Caki2 (cell line): ENCODE measurements at regions not wholly inside any gene's neighbourhood (a gene's known extent, or its start where the extent isn't known, plus 50 kb on each side); places are given as distances from the start of the nearest gene placed in this dataset.
"Not testable (repeated sequence)": the region's sequence is repeated elsewhere in the genome, so short reads cannot be mapped to it uniquely, and the experiment has no call there.

Experiments
- DNase-seq: peaks from one replicate; pipeline ENCODE4 v3.0.0-alpha.2; 2015; ENCODE audit warnings: low read depth
- in situ Hi-C: cut with HindIII; loops from 2 replicates; pipeline ENCODE4 v1.10.0; 2016; ENCODE audit warnings: low sequenced_read_pairs, low pct_unique_long_range_greater_than_20kb, mixed read lengths

DNA sequence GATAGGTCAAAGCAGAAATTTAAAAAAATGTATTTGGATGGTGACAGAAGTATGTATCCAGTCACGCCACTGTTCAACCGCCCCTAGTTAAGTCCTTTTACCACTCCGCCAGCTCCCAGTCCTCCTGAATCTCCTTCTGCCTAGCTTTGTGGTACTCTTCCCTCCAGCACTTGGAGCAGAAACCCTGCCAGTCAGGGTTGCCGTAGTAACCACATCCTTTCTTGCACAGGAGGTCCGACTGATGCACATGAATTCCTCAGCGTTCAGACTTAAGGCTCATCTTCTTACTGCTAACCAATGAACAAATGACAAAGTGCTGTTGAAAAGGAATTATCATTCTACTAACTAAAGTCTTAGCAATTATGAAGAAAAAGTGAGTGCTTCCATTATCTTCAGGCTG lies 175.3 kb upstream of the KCTD7 start:
- DNase-seq, result no peak
- in situ Hi-C loops, result no loop called here

- no peak for DNase-seq
- in situ Hi-C loops, result no loop called here
Observed at GRCh38 chr7:66454600-66455225, 174.0 kb upstream of the KCTD7 start.

- in situ Hi-C loops, DNase-seq: not testable (repeated sequence)
Observed at GRCh38 chr7:66455432-66455831, 173.2 kb upstream of the KCTD7 start.

DNA sequence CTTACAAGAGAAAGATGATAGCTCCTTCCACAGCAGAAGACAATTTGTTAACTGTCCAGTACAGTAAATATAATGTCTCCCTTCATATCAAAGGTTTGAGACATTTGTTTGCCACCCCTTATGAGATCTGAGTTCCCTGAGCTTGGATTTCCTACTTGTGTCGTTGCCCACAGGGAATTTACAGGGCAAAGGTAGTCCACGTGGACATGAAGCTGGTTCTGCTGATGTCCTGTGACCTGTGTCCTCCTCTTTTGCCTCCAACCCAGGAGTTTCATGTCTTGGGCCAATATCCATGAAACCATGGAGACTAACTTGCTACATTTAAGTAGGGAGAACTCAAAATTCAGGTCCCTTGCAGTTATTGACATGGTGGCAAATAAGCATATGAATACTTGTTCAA lies 172.2 kb upstream of the KCTD7 start:
- DNase-seq, in situ Hi-C loops: not testable (repeated sequence)

DNA sequence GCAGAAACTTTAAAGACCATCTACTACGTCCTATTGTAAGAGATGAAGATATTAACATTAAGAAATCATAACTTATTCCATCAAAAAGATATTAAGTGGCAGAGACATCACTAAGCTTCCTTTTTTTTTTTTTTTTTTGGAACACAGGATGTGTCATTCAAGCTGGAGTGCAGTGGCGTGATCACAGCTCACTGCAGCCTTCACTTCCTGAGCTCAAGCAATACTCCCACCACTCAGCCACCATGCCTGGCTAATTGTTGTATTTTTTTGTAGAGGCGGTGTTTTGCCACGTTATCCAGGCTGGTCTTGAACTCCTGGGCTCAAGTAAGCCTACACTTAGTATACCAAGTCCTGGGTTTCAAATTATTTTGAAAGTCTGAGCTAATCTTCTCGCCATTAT lies 169.7 kb upstream of the KCTD7 start:
- in situ Hi-C loops, DNase-seq: not testable (repeated sequence)

DNA sequence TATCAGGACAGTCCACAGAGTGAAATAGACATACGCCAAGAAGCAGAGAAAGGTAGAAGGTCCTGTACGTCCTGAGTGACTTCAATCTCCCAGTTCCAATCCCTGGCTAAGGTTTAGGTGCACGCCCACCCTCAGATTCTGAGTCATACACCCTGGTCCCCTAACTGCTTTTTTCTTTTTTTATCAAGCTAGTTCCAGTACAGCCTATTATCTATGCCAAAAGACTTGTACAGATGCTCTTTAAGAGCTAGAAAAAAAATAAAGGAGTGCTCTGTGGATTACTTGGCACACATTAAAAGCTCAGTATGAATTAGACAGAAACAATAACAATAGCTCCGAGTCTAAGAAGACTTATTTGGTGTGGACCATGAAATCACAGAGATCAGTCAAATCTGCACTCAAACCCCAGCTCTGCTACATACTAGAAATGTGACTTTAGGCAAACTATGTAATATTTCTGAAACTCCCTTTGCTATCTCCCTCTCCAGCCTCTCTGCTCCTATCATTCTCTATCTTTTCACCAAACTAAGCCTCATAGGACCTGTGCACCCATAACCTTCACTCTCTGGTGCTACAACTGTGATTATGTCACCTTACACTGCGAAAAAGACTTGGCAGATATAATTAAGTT lies 168.8 kb upstream of the KCTD7 start:
- DNase-seq, in situ Hi-C loops: not testable (repeated sequence)

GRCh38 chr7:66460921-66461361 lies 167.7 kb upstream of the KCTD7 start:
- DNase-seq, result no peak
- in situ Hi-C loops, result no loop called here

DNA sequence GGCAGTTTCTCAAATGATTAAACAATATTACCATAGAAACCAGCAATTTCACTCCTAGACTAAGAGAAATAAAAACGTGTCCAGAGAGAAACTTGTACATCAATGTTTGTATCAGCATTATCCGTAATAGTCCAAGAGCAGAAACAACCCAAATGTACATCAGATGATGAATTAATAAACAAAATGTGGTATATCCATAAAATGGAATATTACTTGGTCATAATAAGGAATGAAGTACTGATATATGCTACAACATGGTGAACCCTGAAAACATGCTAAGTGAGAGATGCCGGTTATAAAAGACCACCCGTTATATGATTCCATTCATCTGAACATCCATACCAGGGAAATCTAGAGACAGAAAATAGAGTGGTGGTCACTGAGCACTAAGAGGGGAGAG lies 167.3 kb upstream of the KCTD7 start:
- DNase-seq, in situ Hi-C loops: not testable (repeated sequence)

GRCh38 chr7:66462831-66463230 lies 165.8 kb upstream of the KCTD7 start:
- in situ Hi-C loops, DNase-seq: not testable (repeated sequence)

DNA sequence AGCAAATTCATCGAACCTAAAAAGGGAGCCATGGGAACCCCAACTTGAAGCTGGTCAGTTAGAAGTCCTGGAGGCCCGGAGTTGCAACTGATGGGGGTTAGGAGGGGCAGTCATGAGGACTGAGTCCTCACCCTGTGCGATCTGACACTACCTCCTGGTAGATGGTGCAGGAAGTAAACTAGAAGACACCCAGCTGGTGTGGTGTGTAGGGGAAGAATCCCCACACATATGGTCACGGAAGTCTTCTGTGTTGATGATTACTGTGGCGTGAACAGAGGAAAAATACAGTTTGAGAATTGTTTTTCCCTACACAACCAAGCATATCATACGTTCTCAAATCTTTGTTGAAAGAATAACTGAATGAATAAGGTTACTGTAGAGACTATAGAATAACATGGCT lies 164.6 kb upstream of the KCTD7 start:
- in situ Hi-C loops, result no loop called here
- DNase-seq, result no peak

- in situ Hi-C loops, result no loop called here
- DNase-seq, result no peak
Observed at GRCh38 chr7:66466081-66466600, 162.5 kb upstream of the KCTD7 start.

DNA sequence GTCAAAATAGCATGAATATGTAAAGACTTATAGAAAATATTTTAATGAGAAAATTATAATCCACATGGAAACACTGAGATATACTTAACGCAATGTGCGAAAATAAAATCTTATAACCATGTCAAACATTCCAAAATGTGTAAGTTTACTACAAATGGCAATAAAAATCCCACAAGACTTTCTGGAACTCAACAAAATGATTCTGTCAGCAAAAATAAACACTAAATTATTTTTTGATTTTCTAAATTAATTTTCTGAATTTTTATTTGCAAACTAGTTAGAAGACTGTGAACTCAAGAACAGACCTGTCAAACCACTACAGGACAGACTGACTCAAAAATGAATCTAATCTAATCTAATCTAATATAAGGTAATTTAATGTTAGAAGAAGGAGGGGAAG lies 160.8 kb upstream of the KCTD7 start:
- DNase-seq, result no peak
- in situ Hi-C loops, result no loop called here

GRCh38 chr7:66473064-66473463 lies 155.6 kb upstream of the KCTD7 start:
- DNase-seq, in situ Hi-C loops: not testable (repeated sequence)

- in situ Hi-C loops, result no loop called here
- no peak for DNase-seq
Observed at GRCh38 chr7:66474441-66474840, 154.2 kb upstream of the KCTD7 start.

GRCh38 chr7:66476056-66476455 lies 152.6 kb upstream of the KCTD7 start:
- DNase-seq, in situ Hi-C loops: not testable (repeated sequence)

DNA sequence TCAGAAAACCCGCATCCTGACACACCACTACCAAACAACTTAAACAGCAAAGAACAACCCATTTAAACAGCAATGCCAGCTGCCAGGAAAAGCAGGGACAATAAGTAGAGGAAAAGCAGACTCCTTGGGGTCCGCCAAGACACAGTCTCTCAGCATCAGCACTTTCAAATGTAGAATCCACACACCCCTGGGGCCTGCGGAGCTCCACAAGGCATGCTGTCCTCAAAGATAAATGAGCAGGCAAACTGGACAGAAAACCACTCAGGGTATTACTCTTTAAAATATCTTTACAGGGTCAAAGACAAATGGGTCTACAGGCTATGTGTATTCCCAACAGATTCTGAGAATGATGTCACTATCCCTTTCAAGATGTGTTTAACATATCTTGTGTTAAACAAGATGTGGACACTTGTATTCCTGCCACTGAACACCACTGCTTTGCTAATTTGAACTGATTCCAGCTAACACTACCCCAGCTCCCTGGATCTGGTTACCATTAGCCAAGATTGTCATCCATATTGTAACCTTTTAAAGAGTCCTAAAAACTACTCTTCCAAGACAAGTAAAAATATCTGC lies 150.8 kb upstream of the KCTD7 start:
- DNase-seq, in situ Hi-C loops: not testable (repeated sequence)

- DNase-seq, in situ Hi-C loops: not testable (repeated sequence)
Observed at GRCh38 chr7:66481229-66481628, 147.5 kb upstream of the KCTD7 start.

- in situ Hi-C loops, DNase-seq: not testable (repeated sequence)
Observed at GRCh38 chr7:66489065-66489464, 139.6 kb upstream of the KCTD7 start.

GRCh38 chr7:66489741-66490140 lies 138.9 kb upstream of the KCTD7 start:
- DNase-seq, in situ Hi-C loops: not testable (repeated sequence)
